GM19239 (cell line): ENCODE measurements at regions not wholly inside any gene's neighbourhood (a gene's known extent, or its start where the extent isn't known, plus 50 kb on each side); places are given as distances from the start of the nearest gene placed in this dataset.
"Not testable (repeated sequence)": the region's sequence is repeated elsewhere in the genome, so short reads cannot be mapped to it uniquely, and the experiment has no call there.

Experiments
- DNase-seq: peaks from one replicate; pipeline ENCODE4 v3.0.0; 2011; ENCODE audit warnings: low spot score; ENCODE audit not compliant: insufficient read length
- FAIRE-seq: peaks from 2 replicates; lab custom pipeline; 2011; peaks lifted over from hg19 to GRCh38; lab: Jason Lieb, UNC

DNA sequence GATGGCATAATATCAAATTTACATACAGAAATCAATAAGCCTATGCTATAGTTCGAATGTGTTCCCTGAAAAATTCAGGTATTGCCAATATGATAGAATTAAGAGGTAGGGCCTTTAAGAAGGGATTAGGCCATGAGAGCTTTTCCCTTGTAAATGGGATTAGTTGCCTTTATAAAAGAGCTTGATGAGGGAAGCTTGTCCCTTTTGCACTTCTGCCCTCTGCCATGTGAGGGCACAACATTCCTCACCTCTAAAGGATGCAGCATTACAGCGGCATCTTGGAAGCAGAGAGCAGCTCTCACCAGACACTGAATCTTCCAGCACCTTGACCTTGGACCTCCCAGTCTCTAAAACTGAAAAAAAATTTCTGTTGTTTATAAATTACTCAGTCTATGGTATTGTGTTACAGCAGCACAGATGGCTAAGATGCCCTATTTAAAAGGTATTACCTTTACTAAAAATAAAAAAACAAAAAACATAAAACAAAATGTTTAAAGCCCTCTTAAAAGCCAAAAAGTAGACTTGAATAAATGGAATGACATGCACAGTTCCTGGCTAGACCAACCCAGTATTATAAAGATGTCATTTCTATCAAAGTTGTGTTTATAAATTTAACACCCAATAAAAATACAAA lies 909.6 kb downstream of the REEP3 start:
- FAIRE-seq, result no peak
- DNase-seq, result no peak

GRCh38 chr10:64441872-64442271 lies 920.7 kb downstream of the REEP3 start:
- DNase-seq, FAIRE-seq: not testable (repeated sequence)

- DNase-seq (no peak), FAIRE-seq (no peak)
Observed at GRCh38 chr10:64444163-64444562, 923.0 kb downstream of the REEP3 start.

DNA sequence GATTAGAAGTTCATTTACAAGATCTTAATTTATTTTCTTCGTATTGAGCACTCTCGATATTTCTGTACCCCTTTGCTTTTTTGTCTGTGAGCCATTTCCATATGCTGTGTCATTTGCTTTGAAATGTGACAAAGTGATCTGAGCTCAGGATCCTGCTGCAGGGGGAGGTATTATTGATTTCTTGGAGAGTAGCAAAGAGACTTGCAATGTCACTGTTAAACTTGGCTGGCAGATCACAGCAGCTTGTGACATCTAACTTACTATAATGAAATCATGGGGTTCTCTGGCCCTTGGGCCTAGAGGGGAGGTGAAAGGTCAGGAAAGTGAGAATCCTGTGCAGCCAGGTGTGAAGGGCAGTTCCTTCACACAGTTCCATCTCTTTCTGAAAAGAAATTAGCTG lies 923.4 kb downstream of the REEP3 start:
- DNase-seq (no peak), FAIRE-seq (no peak)

DNA sequence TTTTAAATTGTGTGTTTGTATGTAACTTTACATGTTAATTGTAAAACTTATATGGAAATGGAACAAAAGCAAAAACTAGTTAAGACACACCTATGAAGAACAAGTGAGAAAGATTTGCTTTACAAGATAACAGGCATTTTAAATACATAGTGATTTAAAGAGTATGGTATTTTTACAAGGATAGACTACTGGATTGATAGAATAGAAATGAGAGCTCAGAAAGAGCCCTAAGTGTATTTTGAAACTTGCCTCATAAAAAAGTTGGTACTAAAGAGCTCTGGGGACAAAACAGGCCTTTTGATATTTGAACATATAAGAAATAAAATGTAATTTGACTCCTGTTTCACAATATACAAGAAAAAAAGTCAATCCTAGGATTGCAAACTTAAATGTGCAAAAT lies 928.4 kb downstream of the REEP3 start:
- DNase-seq, result no peak
- FAIRE-seq, result no peak

- FAIRE-seq, result no peak
- no peak for DNase-seq
Observed at GRCh38 chr10:64450312-64450711, 929.1 kb downstream of the REEP3 start.

GRCh38 chr10:64454962-64455361 lies 933.8 kb downstream of the REEP3 start:
- DNase-seq, result no peak
- no peak for FAIRE-seq

DNA sequence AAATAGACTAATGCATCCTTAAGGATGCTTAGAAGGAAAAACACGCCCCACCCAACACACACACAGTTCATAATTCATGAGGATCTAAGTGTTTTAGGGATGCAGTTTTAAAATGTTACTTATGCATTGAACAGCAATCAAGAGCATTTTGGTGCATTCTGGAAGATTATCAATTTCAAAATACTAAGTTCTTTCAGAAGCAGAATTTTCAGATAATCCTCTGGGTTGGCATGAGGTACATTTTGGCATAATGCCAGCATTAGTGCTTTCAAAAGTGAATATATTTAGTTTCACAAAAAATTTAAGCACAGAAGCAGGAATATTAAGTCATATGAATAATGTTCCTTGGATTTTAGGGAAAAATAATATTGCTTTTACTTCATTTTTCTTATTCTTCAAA lies 937.1 kb downstream of the REEP3 start:
- DNase-seq (no peak), FAIRE-seq (no peak)

- no peak for FAIRE-seq
- no peak for DNase-seq
Observed at GRCh38 chr10:64463406-64463805, 942.2 kb downstream of the REEP3 start.

GRCh38 chr10:64465653-64466052 lies 944.5 kb downstream of the REEP3 start:
- DNase-seq, result no peak
- FAIRE-seq, result no peak

- no peak for FAIRE-seq
- DNase-seq, result no peak
Observed at GRCh38 chr10:64468219-64468618, 947.0 kb downstream of the REEP3 start.

GRCh38 chr10:64476506-64476905 lies 955.3 kb downstream of the REEP3 start:
- FAIRE-seq (no peak), DNase-seq (no peak)

- no peak for DNase-seq
- no peak for FAIRE-seq
Observed at GRCh38 chr10:64477791-64478190, 956.6 kb downstream of the REEP3 start.

DNA sequence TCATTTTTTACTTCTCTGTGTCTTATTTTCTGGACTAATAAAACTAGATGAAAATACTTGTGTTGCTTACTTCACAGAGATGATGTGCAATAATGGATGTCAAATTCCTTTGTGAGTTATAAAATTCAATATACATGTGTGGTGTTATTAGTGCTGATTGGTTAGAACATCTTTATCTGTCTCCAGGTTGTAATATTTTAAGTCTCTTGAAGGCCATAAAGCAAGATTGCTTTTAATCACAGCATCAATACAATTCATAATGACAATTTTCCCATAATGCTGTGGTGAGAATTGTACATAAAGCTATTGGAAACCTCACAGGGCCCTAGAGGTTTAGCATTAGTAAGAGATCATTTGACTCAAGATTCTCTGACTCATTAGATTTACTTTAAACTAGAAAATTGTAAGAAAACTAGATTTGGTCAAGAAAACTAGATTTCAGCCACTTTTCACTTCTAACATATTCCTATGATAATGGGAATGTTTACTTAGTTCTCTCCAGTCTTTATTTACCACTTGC lies 963.7 kb downstream of the REEP3 start:
- DNase-seq (no peak), FAIRE-seq (no peak)

GRCh38 chr10:64486149-64486548 lies 964.9 kb downstream of the REEP3 start:
- FAIRE-seq (no peak), DNase-seq (no peak)

DNA sequence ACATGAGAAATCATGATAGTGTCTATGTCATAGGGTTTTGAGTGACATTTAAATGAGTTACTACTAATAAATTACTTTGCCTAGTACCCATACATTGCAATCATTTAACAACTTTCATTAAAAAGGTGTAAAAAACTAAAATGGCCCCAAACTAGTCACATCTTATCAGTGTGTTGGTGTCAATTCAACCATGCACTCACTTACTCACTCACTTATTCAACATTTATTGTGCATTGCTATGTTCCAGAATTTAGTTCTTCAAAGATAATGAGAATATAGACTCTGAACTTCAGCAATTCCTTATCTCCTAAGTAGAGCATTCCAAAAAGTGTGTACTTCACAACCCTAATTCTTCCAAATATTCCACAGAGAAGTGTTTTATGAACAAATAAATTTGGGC lies 965.7 kb downstream of the REEP3 start:
- FAIRE-seq (no peak), DNase-seq (no peak)

- FAIRE-seq, result no peak
Observed at GRCh38 chr10:64494901-64495300, 973.7 kb downstream of the REEP3 start.

GRCh38 chr10:64497306-64497705 lies 976.1 kb downstream of the REEP3 start:
- FAIRE-seq, result no peak
- DNase-seq, result no peak

More at GRCh38 chr10:64494901-64495300, 973.7 kb downstream of the REEP3 start:
- no peak for DNase-seq

DNA sequence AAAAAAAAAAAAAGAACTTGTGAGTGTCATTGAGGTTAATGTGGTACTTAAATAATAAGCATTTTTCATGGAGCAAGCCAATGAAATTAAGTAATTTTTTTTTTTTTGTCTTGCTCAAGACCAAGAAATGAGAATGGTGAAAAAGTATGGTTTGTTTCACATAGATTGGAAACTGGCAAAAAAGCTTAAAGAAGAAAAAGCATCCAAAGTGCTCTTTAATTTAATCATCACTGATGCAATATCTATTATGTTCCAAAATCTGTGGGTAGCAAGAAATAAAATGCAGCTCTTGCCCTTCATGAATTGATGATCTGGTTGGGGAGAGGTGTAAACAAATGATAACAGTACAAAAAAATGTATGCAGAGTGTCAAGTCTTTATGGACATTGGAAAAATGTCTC lies 980.6 kb downstream of the REEP3 start:
- DNase-seq (no peak), FAIRE-seq (no peak)

GRCh38 chr10:64502936-64503335 lies 981.7 kb downstream of the REEP3 start:
- FAIRE-seq, result no peak
- DNase-seq, result no peak

GRCh38 chr10:64503429-64503828 lies 982.2 kb downstream of the REEP3 start:
- DNase-seq (no peak), FAIRE-seq (no peak)

GRCh38 chr10:64505501-64505900 lies 984.3 kb downstream of the REEP3 start:
- DNase-seq (no peak), FAIRE-seq (no peak)
